GM12892 (cell line): ENCODE measurements at regions not wholly inside any gene's neighbourhood (a gene's known extent, or its start where the extent isn't known, plus 50 kb on each side); places are given as distances from the start of the nearest gene placed in this dataset.
"Not testable (repeated sequence)": the region's sequence is repeated elsewhere in the genome, so short reads cannot be mapped to it uniquely, and the experiment has no call there.

Source experiments
- DNase-seq: peaks from one replicate; pipeline ENCODE4 v3.0.0; 2011; ENCODE audit not compliant: insufficient read length
- FAIRE-seq: peaks from 2 replicates; lab custom pipeline; 2011; peaks lifted over from hg19 to GRCh38; lab: Jason Lieb, UNC
- POLR2A ChIP-seq: IDR thresholded peaks from 2 replicates; pipeline ENCODE4 v1.6.1; 2011; ENCODE audit warnings: low read depth, low read length, control low read depth
- POLR2AphosphoS5 ChIP-seq: IDR thresholded peaks from 2 replicates; pipeline ENCODE4 v1.6.1; 2011; ENCODE audit warnings: low read depth, low read length, control low read depth
- TAF1 ChIP-seq: IDR thresholded peaks from 2 replicates; pipeline ENCODE4 v1.6.1; 2011; ENCODE audit warnings: low read depth, mild to moderate bottlenecking, control low read depth, low read length, borderline replicate concordance

GRCh38 chrX:21168401-21169160, 205.6 kb upstream of the CNKSR2 start:
- TF ChIP-seq POLR2AphosphoS5 (no peak), POLR2A (no peak), TAF1 (no peak)
- FAIRE-seq (no peak), DNase-seq (no peak)

GRCh38 chrX:21171181-21171580, 203.0 kb upstream of the CNKSR2 start:
- TF ChIP-seq POLR2AphosphoS5, result no peak
- TF ChIP-seq POLR2A, result no peak
- TF ChIP-seq TAF1, result no peak
- FAIRE-seq, result no peak

GRCh38 chrX:21174439-21174838, 199.8 kb upstream of the CNKSR2 start:
- DNase-seq, result no peak
- FAIRE-seq, result no peak

More at GRCh38 chrX:21171181-21171580, 203.0 kb upstream of the CNKSR2 start:
- DNase-seq, result no peak

GRCh38 chrX:21176921-21177571, 197.2 kb upstream of the CNKSR2 start:
- DNase-seq (no peak), FAIRE-seq (no peak)
- TF ChIP-seq POLR2A (no peak), TAF1 (no peak), POLR2AphosphoS5 (no peak)

More at GRCh38 chrX:21174439-21174838, 199.8 kb upstream of the CNKSR2 start:
- TF ChIP-seq TAF1 (no peak), POLR2A (no peak), POLR2AphosphoS5 (no peak)

GRCh38 chrX:21181232-21181853, 192.9 kb upstream of the CNKSR2 start:
- DNase-seq (no peak), FAIRE-seq (no peak)
- TF ChIP-seq TAF1, result no peak

GRCh38 chrX:21193196-21193595, 181.0 kb upstream of the CNKSR2 start:
- no peak for DNase-seq
- no peak for FAIRE-seq
- TF ChIP-seq POLR2AphosphoS5, result no peak
- TF ChIP-seq POLR2A, result no peak
- no peak for TF ChIP-seq TAF1

- no peak for FAIRE-seq
- TF ChIP-seq POLR2A (no peak), POLR2AphosphoS5 (no peak), TAF1 (no peak)
- DNase-seq, result no peak
Measured at GRCh38 chrX:21194526-21194925, 179.7 kb upstream of the CNKSR2 start.

- TF ChIP-seq TAF1, result no peak
- TF ChIP-seq POLR2A, result no peak
- TF ChIP-seq POLR2AphosphoS5, result no peak
- FAIRE-seq, result no peak
Measured at GRCh38 chrX:21207080-21207479, 167.1 kb upstream of the CNKSR2 start.

GRCh38 chrX:21219208-21219607, 155.0 kb upstream of the CNKSR2 start:
- DNase-seq, FAIRE-seq: not testable (repeated sequence)

More at GRCh38 chrX:21207080-21207479, 167.1 kb upstream of the CNKSR2 start:
- no peak for DNase-seq

- TF ChIP-seq POLR2A (no peak), POLR2AphosphoS5 (no peak), TAF1 (no peak)
- DNase-seq, result no peak
- no peak for FAIRE-seq
Measured at GRCh38 chrX:21225643-21226042, 148.6 kb upstream of the CNKSR2 start.

- FAIRE-seq, result not testable (repeated sequence)
Measured at GRCh38 chrX:21228974-21229373, 145.2 kb upstream of the CNKSR2 start.

GRCh38 chrX:21255032-21255618, 119.1 kb upstream of the CNKSR2 start:
- no peak for DNase-seq
- FAIRE-seq, result peak; percentile 48

More at GRCh38 chrX:21228974-21229373, 145.2 kb upstream of the CNKSR2 start:
- DNase-seq, result not testable (repeated sequence)

More at GRCh38 chrX:21255032-21255618, 119.1 kb upstream of the CNKSR2 start:
- no peak for TF ChIP-seq POLR2A
- no peak for TF ChIP-seq POLR2AphosphoS5
- no peak for TF ChIP-seq TAF1
